ENCODE measurements at regions not wholly inside any gene's neighbourhood (a gene's known extent, or its start where the extent isn't known, plus 50 kb on each side); places are given as distances from the start of the nearest gene placed in this dataset.

DNA sequence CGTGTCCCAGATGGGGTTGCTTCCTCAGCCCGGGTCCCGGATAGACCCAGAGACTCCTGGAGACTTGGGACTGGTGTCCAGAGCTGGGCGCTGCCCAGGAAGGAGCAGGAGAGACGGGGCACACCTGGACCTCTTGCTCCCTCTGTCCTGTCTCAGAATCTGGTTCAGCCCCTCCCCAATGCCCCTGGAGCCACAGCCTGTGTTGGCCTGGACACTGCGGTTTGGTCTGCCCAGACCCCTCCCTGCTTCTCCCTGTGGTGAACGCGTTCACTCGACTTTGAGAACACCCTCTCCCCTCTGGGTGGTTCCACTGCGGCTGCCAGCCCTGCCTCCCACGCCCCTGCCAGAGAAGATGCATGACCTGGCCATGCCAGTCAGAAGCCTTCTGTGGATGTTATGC lies 111.1 kb downstream of the HMX1 start:
- Mint-ChIP-seq H3K36me3 (no peaks in the 10 kb centered on the region), H3K9me3 (no peaks in the 10 kb centered on the region), H3K27ac (no peak overlapping the region), H3K4me1 (no peaks in the 10 kb centered on the region), H3K27me3 (no peaks in the 10 kb centered on the region), H3K4me3 (no peak overlapping the region)
- ATAC-seq (ENCODE audit: low read depth) (no peak), DNase-seq (peak; percentile 4)
- POLR2A ChIA-PET = no interaction called here

DNA sequence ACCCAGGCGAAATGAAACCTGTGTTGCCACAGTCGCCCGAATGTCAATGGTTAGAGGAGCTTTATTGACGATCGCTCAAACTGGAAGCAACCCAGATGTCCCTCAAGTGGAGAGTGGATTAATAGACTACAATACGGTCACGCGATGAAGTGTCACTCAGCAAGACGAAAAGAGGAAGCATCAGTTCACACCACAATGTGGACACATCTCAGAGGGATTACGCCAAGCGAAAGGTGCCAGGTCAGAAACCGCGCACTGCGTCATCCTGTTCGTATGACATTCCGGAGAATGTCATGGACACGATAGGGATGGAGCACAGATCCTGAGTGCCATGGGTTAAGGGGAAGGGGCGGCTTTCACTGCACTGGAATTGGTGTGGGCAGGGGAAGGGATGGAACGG lies 111.7 kb downstream of the HMX1 start:
- no peaks in the 10 kb centered on the region for H3K36me3 Mint-ChIP-seq
- no peak overlapping the region for H3K27ac Mint-ChIP-seq
- ATAC-seq (ENCODE audit: low read depth) (no peak), DNase-seq (peak; percentile 4)
- POLR2A ChIA-PET = no interaction called here
- H3K9me3 Mint-ChIP-seq = no peaks in the 10 kb centered on the region
- H3K4me3 Mint-ChIP-seq = no peak overlapping the region
- no peaks in the 10 kb centered on the region for H3K4me1 Mint-ChIP-seq
- H3K27me3 Mint-ChIP-seq = no peaks in the 10 kb centered on the region

DNA sequence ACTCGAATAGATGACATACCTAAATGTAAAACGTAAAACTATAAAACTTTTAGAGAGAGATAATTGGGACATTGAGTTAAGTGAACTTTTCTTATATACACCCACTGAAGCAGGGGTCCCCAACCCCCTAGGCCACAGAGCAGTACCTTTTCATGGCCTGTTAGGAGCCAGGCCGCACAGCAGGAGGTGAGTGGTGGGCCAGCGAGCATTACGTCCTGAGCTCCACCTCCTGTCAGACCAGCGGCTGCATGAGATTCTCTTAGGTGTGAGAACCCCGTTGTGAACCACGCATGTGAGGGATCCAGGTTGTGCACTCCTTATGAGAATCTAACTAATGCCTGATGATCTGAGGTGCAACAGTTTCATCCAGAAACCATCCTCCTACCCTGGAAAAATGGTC lies 114.8 kb downstream of the HMX1 start:
- no peak overlapping the region for H3K27ac Mint-ChIP-seq
- H3K27me3 Mint-ChIP-seq = no peaks in the 10 kb centered on the region
- no peak for ATAC-seq (ENCODE audit: low read depth)
- H3K9me3 Mint-ChIP-seq = no peaks in the 10 kb centered on the region
- no peaks in the 10 kb centered on the region for H3K4me1 Mint-ChIP-seq
- H3K4me3 Mint-ChIP-seq = no peak overlapping the region
- no peak for DNase-seq
- H3K36me3 Mint-ChIP-seq = no peaks in the 10 kb centered on the region
- POLR2A ChIA-PET = no interaction called here

DNA sequence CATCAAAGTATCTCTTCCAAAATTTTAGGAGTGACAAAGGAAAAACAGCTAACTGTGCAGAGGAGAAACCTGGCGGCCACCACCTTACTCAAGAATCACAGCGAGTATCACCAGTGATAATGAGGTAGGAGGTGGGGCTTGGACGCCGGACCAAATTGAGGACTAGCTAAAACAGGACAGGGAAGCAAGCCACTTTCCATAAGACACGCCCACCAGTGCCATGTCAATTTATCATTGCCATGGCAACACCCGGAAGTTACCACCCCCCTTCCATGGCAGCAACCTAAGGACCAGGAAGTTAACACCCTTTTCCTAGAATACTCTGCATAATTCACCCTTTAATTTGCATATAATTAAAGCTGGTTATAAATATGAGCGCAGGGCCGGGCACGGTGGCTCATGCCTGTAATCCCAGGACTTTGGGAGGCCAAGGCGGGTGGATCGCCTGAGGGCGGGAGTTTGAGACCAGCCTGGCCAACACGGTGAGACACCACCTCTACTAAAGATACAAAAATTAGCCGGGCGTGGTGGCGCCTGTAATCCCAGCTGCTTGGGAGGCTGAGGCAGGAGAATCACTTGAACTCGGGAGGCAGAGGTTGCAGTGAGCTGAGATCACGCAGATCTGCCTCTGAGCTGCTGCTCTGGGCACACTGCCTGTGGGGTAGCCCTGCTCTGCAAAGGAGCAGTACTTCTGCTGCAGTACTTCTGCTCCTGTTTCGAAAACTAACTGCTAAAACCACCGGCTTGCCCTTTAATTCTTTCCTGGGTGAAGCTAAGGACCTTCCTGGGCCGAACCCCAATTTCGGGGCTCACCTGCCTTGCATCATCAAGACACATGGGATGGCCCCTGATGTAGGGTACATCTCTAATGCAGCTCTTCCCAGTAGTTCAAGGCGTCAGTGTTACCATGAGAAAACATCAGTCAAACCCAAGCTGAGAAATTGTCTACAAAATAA lies 116.7 kb downstream of the HMX1 start:
- Mint-ChIP-seq H3K36me3 (no peaks in the 10 kb centered on the region), H3K27me3 (no peaks in the 10 kb centered on the region), H3K4me3 (no peak overlapping the region), H3K27ac (no peak overlapping the region), H3K9me3 (no peaks in the 10 kb centered on the region), H3K4me1 (no peaks in the 10 kb centered on the region)
- no peak for ATAC-seq (ENCODE audit: low read depth)
- POLR2A ChIA-PET = no interaction called here
- no peak for DNase-seq

DNA sequence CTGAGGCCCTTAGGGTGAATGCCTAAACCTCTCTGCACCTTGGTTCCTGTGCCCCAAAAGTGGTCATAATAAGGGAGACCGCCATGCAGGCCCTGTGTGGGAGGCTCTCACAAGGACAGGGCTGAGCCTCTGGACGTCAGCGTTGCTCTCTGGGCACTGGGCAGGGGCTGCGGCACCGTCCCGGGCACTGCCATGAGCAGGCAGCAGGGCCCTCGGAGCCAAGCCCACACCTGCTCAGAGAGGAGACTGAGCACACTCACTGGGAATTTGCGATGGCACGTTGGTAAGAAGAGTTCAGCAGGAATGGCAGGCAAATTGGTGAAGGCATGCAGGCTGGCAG lies 123.4 kb downstream of the HMX1 start:
- Mint-ChIP-seq H3K4me3 (no peak overlapping the region), H3K27ac (no peak overlapping the region), H3K36me3 (no peaks in the 10 kb centered on the region), H3K27me3 (no peaks in the 10 kb centered on the region), H3K4me1 (no peaks in the 10 kb centered on the region), H3K9me3 (peaks cover 8% of the 10 kb centered on the region)
- ATAC-seq (ENCODE audit: low read depth) (no peak), DNase-seq (no peak)
- POLR2A ChIA-PET = no interaction called here

DNA sequence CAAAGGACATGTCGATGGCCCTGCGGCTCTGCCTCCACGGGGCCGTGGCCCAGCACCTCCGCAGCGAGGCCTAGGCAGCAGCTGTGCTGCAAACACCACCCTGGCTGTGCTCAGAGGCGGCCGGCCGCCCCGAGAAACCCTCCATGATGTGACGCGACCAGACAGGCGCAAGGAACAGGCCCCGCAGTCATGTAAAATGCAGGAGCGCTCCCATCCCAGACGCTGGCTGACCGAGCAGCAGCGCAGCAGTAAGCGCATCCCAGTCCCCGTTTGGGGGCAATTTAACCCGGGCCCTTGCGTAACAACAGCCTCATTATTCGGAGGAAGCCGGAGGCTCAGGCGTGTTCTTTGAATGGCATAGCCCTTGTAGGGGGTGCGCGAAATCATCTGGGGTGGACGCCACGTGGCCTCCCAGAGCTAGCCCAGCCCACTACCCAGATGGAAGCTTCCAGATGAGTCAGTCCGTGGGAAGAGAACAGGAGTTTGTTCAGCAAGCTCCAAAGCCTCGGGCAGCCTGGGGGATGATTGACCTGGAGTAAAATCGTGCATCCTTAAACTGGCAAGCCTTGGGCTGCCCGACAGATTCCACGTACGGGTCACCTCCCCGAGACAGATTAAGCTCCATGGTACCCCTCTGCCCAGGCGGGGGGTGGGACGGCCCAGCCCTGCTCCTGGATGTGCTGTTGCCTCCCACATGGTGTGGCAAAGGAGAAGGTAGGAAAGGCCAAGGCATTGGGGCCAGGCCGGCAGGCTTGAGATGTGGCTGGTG lies 124.0 kb downstream of the HMX1 start:
- DNase-seq (peak; percentile 8), ATAC-seq (ENCODE audit: low read depth) (no peak)
- POLR2A ChIA-PET = no interaction called here
- Mint-ChIP-seq H3K4me3 (no peak overlapping the region), H3K27me3 (no peaks in the 10 kb centered on the region), H3K36me3 (no peaks in the 10 kb centered on the region), H3K4me1 (no peaks in the 10 kb centered on the region), H3K9me3 (peaks cover 8% of the 10 kb centered on the region), H3K27ac (no peak overlapping the region)

DNA sequence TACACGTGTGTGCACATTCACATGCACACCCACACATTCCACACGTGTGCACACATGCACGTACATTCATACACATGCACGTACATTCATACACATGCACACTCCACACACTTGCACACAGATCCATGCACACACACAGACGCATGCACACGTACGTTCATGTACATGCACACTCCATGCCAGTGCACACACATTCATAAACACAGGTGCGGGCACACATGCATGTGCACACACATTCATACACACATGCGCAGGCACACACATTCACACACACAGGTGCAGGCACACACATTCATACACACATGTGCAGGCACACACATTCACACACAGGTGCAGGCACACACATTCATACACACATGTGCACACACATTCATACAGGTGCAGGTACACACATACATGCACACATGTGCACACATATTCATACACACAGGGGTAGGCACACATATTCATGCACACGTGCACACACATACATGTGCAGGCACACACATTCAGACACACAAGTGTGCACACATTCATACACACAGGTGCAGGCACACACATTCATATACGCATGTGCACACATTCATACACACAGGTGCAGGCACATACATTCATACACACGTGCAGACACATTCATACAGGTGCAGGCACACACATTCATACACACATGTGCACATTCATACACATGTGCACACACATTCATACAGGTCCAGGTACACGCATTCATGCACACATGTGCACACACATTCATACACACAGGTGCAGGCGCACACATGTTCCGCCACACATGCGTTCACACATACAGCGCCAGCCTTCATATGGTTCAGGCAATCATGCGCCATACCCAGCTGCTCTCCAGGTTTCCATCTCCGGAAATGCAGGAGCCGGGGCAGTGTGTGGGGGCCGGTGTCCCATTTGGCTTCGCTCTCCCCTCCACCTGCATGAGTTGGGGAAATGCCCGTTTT lies 124.8 kb downstream of the HMX1 start:
- H3K27me3 Mint-ChIP-seq = no peaks in the 10 kb centered on the region
- peaks cover 8% of the 10 kb centered on the region for H3K9me3 Mint-ChIP-seq
- no peak overlapping the region for H3K4me3 Mint-ChIP-seq
- H3K4me1 Mint-ChIP-seq = no peaks in the 10 kb centered on the region
- POLR2A ChIA-PET = no interaction called here
- H3K27ac Mint-ChIP-seq = no peak overlapping the region
- ATAC-seq (ENCODE audit: low read depth) = no peak
- no peak for DNase-seq
- no peaks in the 10 kb centered on the region for H3K36me3 Mint-ChIP-seq

DNA sequence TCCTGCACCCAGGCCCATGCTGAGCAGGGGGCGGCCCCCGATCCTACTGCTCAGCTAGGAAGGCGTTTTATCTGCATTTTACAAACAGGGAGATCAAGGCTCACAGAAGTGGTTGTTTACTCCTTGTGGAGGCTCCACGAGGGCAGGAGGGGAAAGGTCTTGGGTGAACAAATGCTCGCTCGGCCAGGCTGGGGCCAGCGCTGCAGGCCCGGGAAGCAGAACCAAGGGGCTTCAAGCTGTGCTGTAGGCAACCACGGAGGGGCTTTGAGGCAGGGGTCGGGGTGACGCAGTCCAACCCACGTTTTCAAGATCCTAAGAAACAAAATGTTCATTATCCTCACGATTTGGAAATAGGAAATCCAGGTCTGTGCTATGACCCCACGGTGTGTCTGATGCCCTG lies 125.8 kb downstream of the HMX1 start:
- POLR2A ChIA-PET = no interaction called here
- ATAC-seq (ENCODE audit: low read depth) (no peak), DNase-seq (no peak)
- Mint-ChIP-seq H3K27ac (no peak overlapping the region), H3K9me3 (peaks cover 8% of the 10 kb centered on the region), H3K4me1 (no peaks in the 10 kb centered on the region), H3K36me3 (no peaks in the 10 kb centered on the region), H3K27me3 (no peaks in the 10 kb centered on the region), H3K4me3 (no peak overlapping the region)

DNA sequence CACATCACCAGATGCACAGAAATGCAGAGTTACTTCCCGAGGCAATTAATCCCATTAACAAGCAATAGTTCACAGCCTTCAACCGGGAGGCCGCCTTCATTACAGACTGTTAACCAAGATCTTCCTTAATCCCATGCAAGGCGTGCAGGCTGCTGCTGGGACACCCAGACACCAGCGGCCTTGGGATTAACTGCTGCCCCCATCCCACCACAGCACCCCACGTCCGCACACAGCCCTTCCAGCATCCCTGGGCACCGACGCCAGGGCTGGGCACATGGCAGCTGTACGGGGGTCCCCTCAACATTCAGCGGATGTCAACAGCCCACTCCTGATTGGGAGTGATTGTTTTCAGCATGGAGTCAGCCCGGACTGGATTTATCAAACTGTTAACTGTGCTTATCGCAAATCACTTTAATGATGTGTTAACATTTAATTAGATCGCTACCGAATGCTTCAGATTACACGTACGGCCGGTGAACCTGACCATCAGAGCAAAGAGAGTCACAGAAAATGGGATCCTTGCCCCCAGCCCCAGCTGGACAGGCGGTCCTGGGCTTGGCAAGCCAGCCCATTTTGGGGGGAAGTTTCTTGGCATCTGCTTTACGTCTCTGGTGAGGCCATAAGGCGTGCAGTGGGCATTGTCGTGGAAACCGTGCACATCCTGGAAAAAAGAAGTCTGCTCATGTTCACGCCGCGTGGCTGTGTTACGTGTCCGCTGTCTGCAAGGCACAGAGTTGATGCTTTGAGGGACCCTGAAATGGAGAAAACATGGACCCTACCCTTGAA lies 126.4 kb downstream of the HMX1 start:
- POLR2A ChIA-PET = no interaction called here
- DNase-seq = no peak
- ATAC-seq (ENCODE audit: low read depth) = no peak
- peaks cover 8% of the 10 kb centered on the region for H3K9me3 Mint-ChIP-seq
- no peak overlapping the region for H3K4me3 Mint-ChIP-seq
- H3K27ac Mint-ChIP-seq = no peak overlapping the region
- no peaks in the 10 kb centered on the region for H3K27me3 Mint-ChIP-seq
- H3K36me3 Mint-ChIP-seq = no peaks in the 10 kb centered on the region
- H3K4me1 Mint-ChIP-seq = no peaks in the 10 kb centered on the region

DNA sequence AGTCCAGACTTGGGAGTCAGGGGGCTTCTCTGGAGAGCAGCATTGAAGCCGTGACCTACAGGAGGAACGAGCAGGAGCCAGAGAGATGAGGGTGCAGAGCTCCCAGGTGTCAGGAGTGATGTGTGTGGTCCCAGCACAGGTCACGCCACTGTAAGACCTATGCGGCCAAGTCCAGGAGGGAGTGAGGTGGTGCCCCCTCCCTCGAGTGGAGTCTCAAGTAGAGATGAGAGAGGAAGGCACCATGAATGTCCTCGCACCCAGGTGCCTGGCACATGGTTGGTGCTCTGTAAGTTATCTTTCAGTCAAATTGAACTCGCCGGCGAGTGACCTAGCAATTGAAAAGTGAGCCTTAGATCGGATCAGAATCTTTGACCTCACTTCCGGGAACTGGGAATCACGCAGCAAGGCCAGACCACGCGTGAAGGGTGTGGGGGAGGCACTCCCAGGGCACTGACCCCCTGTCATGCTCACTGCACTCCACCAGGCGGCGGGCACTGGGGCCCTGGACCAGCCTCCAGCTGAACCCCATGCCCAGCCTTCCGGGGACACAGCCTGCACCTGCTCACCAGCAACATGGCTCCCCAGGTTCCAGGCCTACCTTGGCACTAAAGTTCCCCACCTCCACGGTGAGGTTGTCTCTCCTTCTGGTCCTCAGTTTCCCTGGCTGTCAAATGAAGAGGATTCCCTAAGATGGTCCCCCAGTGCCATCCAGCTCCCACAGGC lies 127.4 kb downstream of the HMX1 start:
- ATAC-seq (ENCODE audit: low read depth) = no peak
- H3K27ac Mint-ChIP-seq = no peak overlapping the region
- no peaks in the 10 kb centered on the region for H3K4me1 Mint-ChIP-seq
- peaks cover 8% of the 10 kb centered on the region for H3K9me3 Mint-ChIP-seq
- DNase-seq = no peak
- no peaks in the 10 kb centered on the region for H3K27me3 Mint-ChIP-seq
- no peaks in the 10 kb centered on the region for H3K36me3 Mint-ChIP-seq
- H3K4me3 Mint-ChIP-seq = no peak overlapping the region
- POLR2A ChIA-PET = no interaction called here

DNA sequence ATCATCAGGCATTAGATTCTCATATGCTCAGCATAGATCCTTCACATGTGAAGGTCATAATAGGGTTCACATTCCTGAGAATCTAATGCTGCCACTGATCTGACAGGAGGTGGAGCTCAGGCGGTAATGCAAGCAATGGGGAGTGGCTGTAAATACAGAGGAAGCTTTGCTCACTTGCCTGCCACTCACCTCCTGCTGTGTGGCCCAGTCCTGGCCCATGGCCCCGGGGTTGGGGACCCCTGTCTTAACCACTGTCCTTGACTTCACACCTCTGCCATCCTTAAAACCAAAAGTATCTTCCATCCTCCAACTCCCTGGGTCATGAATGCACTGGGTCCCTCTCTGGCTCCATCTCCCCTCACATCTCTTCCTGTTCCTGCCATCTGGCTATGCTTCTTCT lies 129.1 kb downstream of the HMX1 start:
- no peak for DNase-seq
- H3K4me1 Mint-ChIP-seq = no peaks in the 10 kb centered on the region
- H3K27me3 Mint-ChIP-seq = no peaks in the 10 kb centered on the region
- no peak overlapping the region for H3K4me3 Mint-ChIP-seq
- ATAC-seq (ENCODE audit: low read depth) = no peak
- POLR2A ChIA-PET = no interaction called here
- H3K9me3 Mint-ChIP-seq = peaks cover 8% of the 10 kb centered on the region
- H3K36me3 Mint-ChIP-seq = no peaks in the 10 kb centered on the region
- H3K27ac Mint-ChIP-seq = no peak overlapping the region

DNA sequence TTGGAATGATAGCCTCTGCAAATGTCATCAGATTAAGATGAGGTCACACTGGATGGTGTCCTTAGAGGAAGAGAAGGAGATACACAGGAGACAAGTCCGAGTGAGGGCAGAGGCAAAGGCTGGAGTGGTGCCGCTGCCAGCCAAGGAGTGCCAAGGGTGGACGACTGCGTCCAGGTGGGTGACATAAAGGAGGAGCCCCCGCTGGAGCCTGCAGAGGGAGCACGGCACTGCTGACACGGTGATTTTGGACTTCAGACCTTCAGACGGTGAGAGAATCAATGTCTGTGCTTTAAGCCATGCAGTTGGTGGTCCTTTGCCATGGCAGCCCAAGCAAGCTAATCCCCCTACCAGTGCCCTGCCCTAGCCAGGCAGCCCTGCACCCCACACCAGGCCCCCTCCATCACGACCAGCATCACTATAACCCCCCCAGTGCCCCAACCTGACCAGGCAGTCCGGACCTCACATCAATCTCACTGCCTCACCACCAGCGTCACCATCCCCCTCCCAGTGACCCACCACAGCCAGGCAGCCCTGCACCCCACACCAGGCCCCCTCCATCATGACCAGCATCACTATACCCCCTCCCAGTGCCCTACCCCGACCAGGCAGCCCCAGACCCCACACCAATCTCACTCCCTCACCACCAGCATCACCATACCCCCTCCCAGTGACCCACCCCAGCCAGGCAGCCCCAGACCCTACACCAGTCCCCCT lies 130.0 kb downstream of the HMX1 start:
- H3K4me3 Mint-ChIP-seq = no peak overlapping the region
- DNase-seq = no peak

More for the DNA sequence above, 130.0 kb downstream of the HMX1 start:
- Mint-ChIP-seq H3K27ac (no peak overlapping the region), H3K4me1 (no peaks in the 10 kb centered on the region), H3K36me3 (no peaks in the 10 kb centered on the region), H3K9me3 (peaks cover 6% of the 10 kb centered on the region), H3K27me3 (no peaks in the 10 kb centered on the region)
- POLR2A ChIA-PET = no interaction called here
- no peak for ATAC-seq (ENCODE audit: low read depth)
